ENCODE measurements at regions not wholly inside any gene's neighbourhood (a gene's known extent, or its start where the extent isn't known, plus 50 kb on each side); places are given as distances from the start of the nearest gene placed in this dataset.
"Not testable (repeated sequence)": the region's sequence is repeated elsewhere in the genome, so short reads cannot be mapped to it uniquely, and the experiment has no call there.

DNA sequence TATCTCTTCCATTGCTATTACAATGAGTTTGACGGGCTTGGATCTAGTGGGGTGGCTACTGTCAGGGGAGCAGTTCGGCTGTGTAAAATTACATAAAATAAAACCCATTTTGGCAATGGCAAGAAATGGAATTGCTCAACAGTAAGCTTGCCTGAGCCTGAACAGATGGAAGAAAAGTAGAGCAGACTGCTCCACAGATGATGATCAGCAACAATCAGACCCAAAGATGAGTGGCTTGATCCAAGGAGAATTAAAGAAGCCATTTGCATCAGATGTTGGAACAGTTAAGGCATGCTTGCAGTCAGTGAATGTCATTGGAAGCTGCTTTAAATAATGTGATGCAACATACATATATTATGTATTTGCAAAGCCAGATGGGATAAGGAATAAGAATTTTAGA lies 256.6 kb upstream of the SMIM30 start:
- DNase-seq, result no peak

DNA sequence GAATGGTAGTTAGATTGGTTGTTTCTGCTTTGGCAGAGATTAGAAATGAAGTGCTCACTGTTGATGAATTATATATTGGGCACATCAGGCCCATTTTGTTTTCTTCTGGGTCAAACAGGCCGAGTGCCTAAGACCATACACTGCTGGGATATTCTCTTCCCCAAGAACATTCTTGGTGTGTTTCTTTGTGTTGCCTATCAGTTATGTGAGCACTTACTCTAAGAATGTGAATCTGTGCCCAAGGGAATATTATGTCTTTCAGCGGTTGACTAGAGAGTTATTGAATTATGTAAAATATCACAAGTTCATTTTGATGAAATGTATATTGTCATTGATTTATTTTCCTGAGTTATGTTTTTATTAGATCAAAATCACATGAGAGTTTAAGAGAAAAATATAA lies 255.5 kb upstream of the SMIM30 start:
- DNase-seq, result no peak

- no peak for DNase-seq
Observed at GRCh38 chr7:113371416-113372043, 253.2 kb upstream of the SMIM30 start.

- no peak for DNase-seq
Observed at GRCh38 chr7:113370910-113371309, 252.6 kb upstream of the SMIM30 start.

DNA sequence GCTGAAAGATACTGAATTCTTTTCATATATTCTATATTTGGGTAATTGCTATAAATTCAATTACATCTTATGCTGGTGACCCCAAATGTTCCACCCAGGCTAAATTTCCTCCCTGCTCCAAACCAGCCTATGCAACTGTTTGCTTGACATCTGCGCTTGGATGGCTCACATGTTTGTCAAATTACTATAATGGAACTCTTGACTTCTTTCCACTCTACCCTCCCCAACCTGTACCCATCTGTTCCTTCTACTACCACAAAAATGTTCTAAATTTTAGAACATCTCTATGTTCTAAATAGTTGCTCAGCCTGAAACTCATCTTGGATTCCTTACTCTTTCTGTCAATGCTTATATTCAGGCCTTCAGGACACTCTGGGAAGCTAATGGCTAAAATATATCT lies 249.9 kb upstream of the SMIM30 start:
- no peak for DNase-seq

- no peak for DNase-seq
Observed at GRCh38 chr7:113367041-113367586, 248.8 kb upstream of the SMIM30 start.

DNA sequence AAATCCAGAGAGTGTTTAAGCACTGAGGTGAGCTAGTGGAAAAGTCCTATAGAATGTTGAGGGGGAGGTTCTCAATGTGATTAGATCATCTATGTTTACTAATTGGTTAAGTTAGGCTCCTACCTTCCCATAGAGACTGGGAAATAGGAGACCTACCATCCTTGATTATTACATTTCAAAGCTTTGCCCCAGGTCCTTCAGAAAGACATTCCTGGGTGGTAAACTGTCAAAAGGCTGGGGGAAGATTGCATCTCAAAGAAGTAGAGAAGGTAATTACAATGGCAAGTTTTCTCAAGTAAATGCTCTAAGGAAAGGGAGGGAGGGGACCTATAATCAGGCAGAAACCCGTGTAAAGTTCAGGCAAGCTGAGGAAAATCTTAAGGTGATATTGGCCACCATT lies 247.8 kb upstream of the SMIM30 start:
- DNase-seq, result no peak

DNA sequence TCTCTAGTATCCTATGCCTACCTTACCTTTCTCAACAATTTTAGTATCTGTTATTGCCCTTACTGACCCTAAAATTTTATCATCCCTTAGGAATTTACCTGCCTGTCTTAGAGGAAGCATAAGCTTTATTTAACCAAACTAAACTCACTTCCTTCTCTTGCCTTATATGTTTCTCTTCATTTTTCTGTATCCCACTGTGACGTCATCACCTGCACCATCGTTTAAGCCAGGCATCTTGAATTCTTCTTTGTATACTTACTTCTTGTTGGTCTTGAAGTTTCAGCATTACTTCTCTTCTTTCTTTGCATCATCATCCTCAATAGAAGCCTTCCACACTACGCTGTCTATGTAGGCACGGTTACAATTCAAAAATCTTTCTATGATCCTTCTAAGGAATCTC lies 231.0 kb upstream of the SMIM30 start:
- DNase-seq, result no peak

DNA sequence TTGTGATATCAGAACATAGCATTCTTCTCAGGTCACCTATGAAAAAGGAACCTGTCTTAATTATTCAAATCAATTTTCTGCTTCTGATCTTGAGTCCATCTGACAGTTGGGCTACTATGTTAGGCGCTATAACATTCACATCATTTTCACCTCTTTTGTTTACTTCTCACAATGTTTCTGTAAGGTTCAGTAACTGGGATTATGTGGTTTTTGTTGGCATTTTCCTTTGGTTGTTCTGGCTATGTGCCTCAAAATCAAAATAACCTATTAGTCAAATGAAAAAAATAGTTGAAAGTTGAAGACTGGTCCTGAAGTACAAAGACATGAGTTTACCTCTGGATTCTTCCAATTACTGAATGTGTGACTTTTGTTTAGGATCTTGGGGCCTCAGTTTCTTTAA lies 221.3 kb upstream of the SMIM30 start:
- DNase-seq, result no peak

DNA sequence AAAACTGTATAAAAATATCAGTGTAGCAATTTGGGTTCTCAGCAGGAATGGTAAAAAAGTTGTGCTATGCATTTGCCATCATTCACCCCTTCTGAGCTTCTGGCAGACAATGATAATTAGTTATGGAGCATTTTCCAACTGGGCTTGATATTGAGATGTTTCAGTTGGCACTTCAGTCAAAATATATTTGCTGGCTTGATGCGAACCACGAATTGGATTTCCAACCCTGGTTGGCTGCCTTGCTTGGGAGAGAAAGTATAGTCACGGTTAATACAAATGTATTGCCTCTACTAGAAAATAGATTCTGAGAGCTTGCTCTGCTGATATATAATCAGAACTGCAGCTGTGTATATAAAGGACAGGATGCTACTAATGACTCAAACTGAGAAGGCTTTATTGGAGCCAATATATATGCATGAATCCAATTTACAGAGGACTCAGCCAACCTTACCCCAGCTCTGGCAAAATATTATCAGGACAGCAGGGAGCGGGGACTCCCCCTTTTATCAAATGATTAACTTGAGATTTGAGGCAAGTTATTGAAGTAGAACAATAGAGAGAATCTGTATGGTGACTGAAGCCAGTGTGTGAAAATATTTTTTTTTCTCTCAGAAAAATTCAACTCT lies 219.8 kb upstream of the SMIM30 start:
- DNase-seq, result no peak

DNA sequence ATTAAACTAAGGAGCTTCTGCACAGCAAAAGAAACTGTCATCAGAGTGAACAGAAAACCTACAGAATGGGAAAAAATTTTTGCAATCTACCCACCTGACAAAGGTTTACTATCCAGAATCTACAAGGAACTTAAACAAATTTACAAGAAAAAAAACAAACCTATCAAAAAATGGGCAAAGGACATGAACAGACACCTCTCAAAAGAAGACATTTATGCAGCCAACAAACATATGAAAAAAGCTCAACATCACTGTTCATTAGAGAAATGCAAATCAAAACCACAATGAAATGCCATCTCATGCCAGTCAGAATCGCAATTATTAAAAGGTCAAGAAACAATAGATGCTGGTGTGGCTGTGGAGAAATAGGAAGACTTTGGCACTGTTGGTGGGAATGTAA lies 218.5 kb upstream of the SMIM30 start:
- DNase-seq, result not testable (repeated sequence)

DNA sequence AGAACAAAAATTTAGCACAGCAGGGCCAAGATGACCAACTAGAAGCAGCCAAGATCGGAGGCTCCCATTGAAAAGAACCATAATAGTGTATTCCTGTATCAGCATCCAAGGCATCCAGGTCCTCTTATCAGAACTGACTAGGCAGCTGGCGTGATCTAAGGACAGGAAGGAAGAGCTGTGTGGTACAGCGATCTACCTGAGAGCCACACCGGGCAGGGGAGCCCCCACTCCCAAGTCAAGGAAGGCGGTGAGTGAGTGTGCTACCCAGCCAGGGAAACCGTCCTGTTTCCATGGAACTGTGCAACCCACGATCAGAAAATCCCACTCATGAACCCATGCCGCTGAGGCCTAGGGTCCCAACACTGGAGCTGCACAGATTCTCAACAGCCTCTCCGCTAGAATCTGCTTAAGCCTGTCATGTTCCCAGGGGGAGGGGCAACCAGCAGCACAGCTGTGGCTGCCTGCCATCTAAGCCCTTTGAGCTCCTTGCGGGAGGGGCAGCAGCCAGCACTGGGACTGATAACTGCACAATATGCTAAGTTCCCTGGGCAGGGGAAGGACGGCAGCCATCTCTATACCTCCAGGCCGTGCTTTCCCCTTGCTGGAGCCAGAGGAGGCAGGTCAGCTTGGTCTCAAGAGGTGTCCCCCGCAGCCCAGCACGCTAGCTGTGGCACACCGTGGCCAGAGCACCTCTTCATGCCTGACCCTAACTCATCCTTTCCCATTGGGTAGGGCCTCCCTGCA lies 213.0 kb upstream of the SMIM30 start:
- no peak for DNase-seq

DNA sequence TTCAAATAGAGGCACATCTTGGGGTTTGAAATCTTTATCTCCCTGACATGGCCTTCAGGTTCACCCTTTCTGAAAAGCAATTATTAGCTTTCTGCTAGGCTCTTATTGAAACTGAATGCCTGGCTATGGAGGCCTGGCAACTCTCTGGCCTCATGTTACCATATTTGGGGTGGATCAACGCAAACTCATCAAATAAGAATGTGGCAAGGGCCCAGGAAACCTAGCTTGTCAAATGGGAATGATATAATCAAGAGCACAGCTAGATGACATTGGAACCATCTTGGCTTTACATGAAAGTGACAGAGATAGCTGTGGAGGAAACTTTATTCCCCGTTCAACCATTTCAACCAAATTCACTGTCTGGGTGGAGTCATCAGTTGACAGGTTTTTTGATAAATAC lies 202.8 kb upstream of the SMIM30 start:
- no peak for DNase-seq

GRCh38 chr7:113320419-113320818 lies 202.1 kb upstream of the SMIM30 start:
- no peak for DNase-seq

DNA sequence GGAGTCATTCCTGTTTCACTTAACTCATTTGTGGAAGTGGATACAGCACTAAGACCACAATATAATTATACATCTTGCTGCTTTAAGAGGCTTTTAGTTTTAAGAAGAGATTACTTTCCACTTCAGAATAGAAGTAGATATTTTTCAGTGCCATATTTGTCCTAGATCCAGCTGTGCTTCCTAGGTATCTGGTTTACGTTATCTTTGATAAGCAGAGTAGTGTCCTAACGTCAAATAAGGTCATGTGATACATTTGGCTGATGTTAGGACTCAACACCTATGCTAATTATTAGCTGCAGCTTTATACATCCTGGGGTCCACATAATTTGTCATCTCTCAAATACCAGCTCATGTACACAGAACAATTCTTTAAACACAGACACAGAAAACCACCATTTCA lies 196.2 kb upstream of the SMIM30 start:
- no peak for DNase-seq

DNA sequence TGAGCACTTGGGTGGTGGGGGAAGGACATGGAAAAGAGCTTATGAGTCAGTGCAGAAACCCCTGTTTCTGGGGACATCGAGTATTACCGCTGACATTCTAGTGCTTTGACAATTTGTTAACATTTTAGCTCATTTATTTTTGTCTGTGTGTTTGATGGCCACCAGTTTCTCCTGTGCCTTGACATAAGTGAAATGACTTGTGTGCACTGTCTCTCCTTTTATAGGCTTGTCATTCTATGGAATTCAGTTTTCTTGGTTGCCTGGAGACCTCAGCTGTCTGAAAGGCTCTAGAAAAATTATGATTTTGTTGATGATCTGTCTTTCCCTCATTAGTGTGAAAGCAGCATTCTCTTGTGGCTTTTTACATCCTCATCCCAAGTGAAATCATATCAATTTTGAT lies 190.0 kb upstream of the SMIM30 start:
- no peak for DNase-seq

- no peak for DNase-seq
Observed at GRCh38 chr7:113307147-113307546, 188.8 kb upstream of the SMIM30 start.

DNA sequence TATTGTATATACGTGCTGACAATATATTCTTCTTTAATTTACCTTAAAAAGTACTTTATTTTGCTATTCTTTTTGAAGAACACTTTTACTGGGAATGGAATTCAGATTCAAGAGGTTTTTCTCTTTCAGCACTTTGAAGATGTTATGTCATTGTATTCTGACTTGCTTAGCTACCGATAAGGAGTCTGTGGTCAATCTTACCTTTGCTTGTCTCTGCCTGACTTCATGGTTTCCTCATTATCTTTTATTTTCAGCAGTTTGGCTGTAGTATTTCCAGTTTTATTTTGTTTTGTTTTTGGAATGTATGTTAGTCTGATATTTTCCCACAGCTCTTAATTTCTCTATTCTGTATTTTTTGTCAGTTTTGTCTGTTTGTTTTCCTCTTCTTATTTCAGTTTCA lies 187.9 kb upstream of the SMIM30 start:
- no peak for DNase-seq

DNA sequence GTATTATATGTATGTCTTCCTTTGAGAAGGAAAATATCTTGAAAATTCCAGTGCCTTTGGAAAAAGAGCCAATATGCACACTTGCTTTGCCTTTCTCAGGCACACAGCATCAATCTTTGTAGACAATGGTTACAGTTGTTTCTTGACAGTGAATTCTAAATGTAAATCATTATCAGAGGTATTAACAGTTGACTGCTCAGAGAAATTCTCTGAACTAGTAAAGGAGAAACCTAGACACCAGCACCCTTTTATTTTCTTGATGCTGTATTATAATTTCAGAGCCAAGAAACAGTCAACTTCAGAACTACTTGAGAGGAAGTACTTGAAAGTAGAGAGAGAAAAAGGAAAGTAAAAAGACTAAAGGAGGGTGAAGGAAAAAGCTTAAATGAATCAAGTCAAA lies 185.8 kb upstream of the SMIM30 start:
- DNase-seq, result no peak

GRCh38 chr7:113303388-113303787 lies 185.0 kb upstream of the SMIM30 start:
- DNase-seq, result not testable (repeated sequence)

DNA sequence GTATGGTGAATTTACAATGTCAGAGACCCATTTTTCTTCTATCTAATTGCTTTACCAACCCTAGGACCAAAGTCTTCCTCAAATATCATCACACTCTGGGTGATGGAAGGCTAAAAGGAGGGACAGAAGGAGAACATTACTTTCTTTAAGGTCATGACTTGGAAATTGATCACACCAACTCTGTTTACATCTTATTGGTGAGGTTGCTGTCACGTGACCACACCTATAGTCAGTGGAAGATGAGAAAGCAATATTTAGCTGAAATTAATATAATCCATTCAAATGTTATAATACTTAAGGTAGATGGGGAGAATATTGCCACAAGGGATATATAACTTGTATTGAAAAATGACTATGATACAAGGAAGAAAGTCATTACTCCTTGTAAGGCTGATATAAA lies 183.6 kb upstream of the SMIM30 start:
- no peak for DNase-seq

DNA sequence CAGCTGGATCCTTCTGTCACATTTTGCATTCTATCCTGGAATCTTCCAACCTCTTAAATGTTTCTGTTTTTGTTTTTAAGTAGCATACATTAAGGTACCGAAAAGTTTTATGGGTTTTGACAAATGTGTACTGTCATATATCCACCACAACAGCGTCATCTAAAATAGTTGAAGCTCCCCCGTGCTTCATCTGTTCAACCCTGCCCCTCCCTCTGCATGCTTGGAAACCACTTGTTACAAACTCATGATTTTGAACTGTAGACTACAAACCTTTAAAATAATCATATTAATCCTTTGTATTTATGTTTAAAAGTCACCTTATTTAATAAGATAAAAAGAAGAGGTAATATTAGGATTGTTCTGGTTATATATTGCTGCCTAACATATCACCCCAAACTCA lies 182.8 kb upstream of the SMIM30 start:
- no peak for DNase-seq

DNA sequence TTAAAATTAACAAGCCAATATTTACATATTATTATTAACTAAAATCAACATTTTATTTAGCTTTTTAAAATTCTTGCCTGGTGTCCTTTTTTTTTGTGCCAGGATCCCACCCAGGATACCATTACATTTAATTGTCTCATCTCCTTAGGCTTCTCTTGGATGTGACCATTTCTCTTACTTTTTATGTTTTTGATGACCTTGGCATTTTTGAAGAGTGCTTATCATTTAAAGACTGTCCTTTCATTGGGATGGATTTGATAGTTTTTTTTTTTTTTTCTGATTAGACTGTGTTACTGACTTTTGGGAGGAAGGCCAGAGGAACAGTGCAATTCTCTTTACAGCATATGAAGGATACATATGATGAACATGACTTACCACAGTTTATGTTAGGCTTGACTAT lies 181.4 kb upstream of the SMIM30 start:
- DNase-seq, result no peak

DNA sequence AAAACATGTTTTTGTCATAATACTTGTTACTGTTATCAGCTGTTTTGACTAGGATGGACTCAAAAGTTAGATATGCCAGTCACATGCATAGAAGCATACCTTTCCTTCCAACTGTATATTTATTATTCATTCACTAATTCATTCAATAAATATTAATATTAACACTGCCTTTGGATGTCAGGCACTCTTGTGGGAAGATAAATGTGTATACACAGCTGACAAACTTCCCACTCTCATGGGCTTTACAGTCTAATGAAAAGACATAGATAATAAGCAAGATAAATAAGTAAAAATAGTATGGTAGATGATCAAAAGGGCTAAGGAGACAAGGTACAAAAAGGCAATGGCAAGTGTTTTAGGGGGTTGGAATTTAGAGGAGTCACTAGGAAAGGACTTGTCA lies 180.1 kb upstream of the SMIM30 start:
- no peak for DNase-seq
